HG03442 (cell line): ENCODE measurements at regions not wholly inside any gene's neighbourhood (a gene's known extent, or its start where the extent isn't known, plus 50 kb on each side); places are given as distances from the start of the nearest gene placed in this dataset.
"Not testable (repeated sequence)": the region's sequence is repeated elsewhere in the genome, so short reads cannot be mapped to it uniquely, and the experiment has no call there.

Experiments
- ATAC-seq: cut with Tn5 transposase; IDR thresholded peaks from one replicate; pipeline ENCODE4 v1.9.1; 2021; ENCODE audit warnings: mild to moderate bottlenecking, moderate library complexity; ENCODE audit not compliant: unreplicated experiment

DNA sequence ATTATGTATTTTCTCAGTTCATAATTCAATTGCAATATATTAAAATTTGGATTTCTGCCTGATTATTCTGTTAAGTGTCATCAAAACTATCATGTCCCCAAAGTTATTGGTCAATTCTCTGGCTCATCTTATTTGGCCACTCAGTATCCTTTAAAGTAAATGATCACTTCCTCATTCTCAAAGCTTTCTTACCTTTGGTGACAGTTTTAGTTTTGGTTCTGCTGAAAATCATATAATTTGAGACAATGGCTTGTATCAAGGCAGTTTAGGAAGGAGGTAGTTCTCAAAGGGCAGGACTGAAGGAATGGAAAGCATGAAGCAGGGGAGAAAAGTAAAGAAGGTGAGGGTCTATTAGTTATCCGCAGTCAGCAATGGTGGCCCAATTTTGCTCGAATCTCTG, 1832.1 kb downstream of the ARAP2 start:
- ATAC-seq: no peak

DNA sequence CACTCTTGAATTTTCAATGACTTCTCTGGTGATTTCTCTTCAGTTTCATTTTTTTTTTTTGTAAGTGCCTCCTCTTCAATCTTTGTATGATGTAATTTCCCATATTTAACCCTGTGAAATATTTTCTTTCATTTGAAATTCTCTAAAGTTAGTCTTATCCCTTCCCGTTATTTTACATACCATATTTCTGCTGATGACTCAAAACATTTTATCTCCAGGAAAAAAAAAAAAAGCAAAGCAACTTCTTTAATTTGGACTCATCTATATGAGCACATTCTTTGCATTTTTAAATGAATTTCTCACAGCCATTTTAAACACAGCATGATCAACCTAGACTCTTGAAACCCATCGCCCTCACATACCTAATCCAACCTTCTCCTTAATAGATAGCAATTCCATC, 1831.4 kb downstream of the ARAP2 start:
- ATAC-seq: no peak

DNA sequence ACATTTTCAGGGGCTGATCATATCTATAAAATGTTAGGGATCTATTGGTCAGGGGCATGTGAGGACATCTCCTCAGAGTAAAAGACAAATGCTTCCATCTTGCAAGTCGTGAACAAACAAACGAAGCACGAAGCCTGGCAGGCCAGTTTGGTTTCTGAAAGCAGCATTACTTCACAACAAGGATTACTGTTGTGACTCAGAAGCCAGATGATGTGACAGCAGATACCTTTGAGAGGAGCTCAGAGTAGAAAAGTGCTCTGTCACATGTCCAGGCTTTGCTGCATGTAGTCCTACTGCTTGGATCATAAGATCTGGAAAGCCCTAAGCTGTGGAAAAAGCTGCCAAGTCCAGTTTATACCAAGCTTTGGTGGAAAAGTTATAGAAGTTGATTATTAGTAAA, 1827.2 kb downstream of the ARAP2 start:
- no peak for ATAC-seq

DNA sequence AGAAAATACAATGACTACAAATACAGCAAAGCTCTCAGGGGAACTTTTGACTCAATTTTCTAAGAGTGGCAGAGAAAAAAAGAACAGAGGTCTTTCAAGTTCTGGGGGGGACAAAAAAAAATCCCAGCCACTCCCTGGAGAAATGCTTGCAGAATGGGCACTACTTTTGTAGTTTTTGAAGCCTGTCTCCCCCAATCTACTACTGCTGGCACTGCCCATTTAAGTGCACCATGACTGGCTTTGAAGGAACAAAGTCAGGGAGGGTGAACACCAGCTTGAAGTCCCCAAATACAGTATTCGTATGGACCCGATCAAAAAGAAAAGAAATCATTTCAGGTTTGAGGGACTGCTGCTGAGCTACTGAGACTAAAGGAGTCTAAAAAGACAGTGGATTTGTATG, 1824.4 kb downstream of the ARAP2 start:
- ATAC-seq: no peak

DNA sequence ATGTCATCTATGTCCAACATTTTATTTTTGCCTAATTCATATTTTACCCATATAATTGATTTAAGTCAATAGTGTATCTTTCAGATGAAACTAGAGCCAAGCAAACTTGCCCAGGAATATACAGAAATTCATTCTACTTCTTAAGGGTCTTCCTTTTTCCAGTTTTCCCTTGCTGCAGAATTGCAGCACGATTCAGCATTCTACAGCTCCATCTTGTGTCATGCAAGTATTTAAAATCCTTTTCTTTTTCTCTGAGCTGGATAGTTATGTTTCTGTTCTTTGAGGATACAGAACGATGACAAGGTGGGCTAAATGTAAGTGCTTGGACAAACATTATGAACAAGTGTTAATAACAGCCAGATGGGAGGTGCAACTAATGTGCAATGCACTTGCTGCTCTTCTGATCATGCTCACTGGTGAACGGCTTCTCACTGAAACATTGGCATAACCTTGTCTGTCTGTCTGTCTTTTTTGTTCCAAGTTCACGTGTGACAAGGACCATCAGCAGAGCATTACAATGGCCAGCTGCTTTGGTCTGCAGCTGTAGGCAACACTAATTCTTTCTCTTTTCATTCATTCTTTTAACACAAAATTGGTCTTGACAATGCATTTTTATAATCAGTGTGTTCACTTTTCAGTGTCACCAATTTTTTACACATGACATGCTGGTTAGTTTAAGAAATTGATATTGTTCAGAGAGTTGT, 1821.7 kb downstream of the ARAP2 start:
- ATAC-seq: no peak

DNA sequence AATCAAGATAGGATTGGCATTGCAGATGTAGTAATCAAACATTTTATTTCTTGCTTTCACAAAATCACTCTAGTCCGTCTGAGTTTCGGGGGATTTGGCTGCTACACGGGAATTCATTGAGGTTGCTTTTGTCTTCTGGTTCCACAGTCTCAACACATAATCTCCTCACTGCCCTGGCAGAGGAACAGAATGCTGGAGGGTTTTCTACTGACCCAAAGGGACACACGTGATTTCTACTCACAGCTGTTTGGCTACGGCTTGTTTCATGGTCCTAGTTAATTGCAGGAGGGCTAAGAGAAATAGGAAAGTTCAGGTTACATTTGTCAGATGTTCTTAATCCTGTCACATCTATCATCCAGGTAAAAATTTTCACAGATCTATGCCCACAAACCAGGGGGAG, 1811.6 kb downstream of the ARAP2 start:
- ATAC-seq: no peak

DNA sequence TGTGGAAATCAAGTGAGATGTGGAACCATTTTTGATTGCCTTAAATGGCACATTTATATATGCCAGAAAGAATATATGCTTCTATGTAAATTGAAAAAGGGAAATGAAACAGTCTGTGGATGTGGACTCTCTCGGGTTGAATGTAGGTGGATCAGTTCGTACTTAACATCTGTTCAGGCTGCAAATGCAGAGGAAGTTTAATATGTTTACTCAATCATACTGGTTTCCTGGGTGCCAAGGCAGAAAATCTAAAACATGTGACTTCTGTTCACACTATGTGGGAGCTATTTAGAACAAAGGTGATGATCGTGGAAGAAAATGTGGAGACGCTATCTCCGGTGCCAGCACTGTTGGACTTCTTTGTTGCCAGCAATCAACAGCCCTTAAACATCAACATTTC, 1809.9 kb downstream of the ARAP2 start:
- ATAC-seq: not testable (repeated sequence)

DNA sequence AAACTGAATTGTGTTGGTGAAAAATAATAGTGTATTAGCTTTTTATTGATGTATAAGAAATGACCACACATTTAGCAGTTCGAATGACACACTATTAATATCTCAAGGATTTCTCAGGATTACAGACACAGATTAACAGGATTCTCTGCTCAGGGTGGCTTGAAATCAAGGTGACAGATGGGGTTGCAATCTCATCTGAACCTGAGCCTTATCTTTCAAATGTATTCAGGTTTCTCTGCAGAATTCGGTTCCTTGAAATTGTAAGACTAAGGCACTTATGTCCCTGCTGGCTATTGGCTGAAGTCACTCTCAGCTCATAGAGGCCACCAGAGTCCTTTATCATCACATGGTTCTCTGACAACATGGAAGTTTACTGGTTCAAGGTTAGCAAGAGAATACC, 1780.1 kb downstream of the ARAP2 start:
- no peak for ATAC-seq

DNA sequence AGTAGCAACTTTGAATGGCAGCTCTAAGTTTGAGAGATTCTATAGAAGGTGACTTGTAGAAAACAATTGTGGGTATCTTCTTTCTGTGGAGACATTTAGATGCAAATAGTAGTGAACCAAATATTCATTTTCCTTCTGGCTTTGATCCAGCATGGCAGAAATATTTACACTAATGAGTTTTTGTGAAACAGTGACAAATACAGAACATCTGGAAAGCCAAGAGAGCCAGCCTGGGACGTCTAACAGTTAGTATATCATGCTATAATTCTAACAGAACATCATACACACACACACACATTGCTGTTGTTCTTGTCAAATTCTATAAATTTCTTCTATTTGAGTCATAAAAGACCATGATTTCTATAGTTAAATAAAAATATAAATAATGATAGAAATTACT, 1777.9 kb downstream of the ARAP2 start:
- ATAC-seq: no peak

DNA sequence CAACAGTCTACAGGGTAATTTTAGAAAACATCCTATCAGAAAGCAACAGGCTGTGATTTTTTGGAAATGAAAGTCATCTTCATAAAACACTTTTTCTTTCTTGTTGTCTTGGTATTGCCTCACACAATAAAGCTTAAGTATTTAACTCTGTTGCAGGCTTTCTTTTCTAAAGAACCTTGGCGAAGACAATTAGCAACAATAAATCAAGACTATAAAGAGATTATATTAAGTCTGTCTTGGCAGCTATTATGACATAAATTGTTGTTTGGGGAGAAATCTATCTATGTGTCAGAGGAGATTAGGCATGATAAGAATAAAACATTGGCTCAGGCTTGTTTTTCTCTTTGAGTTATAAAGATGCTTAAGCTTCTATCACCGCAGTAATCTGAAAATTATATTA, 1774.8 kb downstream of the ARAP2 start:
- no peak for ATAC-seq

DNA sequence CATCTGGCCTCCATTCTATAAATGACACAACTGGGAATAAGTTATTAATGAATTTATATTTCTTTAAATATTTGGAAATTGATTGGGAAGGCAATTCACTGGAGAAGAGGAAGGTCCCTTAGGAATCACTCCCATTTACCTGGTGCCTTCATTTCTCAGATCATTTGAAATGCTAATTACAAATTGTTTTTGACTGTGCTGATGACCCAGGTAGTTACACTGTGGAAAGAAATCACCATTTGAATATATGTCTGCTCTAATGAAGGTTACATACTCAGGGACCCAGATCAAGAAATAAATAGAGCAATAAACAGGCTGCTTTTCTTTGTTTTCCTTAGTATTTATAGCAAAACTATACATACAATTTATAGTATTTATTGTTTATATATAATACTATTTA, 1759.1 kb downstream of the ARAP2 start:
- ATAC-seq: no peak

DNA sequence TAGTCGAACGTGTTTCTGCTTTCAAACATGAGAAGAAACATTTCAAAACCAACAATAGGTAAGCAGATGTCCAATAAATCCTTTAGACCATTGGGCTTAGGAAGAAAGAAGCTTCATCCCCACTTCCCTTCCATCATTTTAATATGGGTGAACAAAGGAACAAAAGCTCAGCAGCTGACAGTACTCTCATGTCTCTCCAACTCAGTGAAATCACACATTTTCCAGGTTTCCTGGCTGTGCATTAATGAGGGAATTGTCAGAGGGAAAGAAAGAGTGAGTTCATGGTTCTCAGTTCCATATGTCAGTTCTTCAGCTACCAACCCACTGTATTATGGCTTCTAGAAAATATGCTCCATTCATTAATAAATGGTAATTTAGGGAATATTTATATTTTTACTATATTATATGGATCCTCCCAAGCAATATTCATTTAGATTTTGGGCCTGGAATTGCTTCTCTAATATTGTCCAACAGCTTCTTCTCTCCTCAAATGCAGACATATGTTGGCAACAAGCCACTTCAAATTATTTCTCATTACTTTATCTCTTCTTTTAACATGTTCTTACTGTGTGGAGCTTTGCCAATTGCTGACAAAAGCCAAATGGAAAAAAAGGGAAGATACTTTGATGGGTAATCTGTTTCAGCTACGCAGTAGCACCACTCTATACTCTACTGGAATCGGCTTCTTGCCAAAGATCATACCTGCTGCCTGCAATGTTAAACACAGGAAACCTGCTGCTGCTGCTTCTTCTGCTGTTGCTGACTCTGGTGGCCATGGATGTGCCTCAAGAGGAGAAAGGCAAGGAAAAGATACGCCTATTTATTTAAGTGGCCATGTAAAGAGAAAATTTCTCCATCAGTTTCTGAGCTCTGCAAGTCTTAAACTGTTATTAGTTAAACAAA, 1757.6 kb downstream of the ARAP2 start:
- no peak for ATAC-seq

DNA sequence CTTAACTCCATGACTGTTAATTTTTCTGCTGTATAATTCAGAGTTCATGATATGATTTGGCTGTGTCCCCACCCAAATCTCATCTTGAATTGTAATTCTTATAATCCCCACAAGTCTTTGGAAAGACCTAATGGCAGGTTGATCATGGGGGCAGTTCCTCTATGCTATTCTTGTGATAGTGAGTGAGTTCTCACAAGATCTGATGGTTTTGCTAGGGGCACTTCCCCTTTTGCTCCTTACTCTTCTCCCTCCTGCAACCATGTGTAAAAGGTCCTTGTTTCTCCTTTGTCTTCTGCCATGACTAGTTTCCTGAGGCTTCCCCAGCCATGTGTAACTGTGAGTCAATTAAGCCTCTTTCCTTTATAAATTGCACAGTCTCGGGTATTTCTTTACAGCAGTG, 1751.9 kb downstream of the ARAP2 start:
- no peak for ATAC-seq

DNA sequence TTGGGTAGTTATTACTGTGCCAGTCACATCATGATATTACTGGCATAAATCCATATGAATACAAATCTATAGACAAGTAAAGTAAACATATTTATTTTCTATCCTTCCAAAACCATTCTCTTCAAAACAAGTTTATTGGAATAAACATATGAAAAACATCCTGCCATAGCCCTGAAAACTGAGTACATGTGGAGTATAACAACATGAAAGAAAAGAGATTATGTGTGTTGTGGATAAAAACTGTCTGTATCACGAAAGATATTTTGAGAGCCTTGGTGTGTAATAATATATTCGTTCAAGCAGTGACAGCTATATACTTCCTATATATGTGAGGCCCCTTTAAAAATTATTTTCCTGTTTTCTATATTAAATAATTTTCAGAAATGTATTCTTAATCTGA, 1742.2 kb downstream of the ARAP2 start:
- ATAC-seq: no peak

DNA sequence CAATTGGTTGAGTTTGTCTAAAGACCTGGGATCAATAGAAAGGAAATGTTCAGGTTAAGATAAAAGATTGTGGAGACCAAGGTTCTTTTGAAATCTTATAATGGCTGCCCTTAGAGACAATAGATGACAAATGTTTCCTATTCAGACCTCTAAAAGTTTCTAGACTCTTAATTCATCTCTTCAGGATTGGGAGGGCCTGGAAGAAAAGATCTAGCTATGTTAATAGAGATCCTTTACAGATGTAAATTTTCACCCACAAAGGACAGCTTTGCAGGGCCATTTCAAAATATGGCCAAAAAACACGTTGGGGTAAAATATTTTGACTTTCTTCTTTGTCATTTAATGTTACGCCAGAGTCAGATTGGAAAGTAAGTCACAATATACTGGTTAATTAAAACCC, 1739.6 kb downstream of the ARAP2 start:
- ATAC-seq: not testable (repeated sequence)

DNA sequence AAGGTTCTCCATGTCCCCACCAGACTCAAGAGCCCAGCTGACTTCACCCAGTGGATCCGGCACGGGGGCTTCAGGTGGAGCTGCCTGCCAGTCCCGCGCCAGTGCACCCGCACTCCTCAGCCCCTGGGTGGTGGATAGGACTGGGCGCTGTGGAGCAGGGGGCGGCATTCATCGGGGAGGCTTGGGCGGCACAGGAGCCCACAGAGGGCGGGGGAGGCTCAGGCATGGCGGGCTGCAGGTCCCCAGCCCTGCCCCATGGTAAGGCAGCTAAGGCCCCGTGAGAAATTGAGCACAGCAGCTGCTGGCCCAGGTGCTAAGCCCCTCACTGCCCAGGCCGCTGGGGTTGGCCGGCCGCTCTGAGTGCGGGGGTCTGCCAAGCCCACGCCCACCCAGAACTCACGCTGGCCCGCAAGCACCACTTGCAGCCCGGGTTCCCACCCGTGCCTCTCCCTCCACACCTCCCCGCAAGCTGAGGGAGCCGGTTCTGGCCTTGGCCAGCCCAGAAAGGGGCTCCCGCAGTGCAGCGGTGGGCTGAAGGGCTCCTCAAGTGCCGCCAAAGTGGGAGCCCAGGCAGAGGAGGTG, 1737.7 kb downstream of the ARAP2 start:
- not testable (repeated sequence) for ATAC-seq

DNA sequence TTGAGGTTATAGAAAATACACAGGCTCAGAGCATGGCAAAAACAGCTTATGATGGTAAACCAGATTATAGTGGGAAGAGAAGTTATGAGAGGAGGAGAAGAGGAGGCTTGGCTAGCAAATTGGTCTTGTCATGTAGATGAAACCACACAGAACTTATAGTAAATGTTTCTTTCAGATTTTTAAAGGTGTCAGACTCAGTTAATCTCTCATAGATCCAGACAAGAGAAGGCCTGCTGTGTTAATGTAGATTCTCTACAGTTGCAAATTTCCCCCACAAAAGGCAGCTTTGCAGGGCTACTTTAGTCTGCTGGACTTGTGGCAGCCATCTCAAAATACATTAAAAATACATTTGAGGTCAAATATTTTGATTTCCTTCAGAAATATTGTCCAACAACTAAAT, 1731.7 kb downstream of the ARAP2 start:
- ATAC-seq: no peak

DNA sequence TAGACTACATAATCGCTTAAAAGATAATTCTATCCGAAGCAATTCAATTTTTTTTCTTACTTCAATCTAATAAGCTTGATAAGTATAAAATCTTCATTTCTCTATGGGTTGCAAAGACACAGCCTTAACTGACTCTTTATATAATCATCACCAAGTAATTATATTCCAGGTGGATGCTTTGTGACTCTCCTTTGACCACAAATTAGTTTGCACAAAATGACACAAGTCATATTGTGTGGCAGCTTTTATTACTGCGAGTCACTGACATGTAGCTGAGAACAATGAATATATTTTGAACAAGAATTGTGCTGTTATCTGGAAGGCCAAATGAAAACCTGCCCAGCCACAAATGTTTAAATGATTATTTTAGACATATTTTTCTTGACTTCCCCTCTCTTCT, 1727.8 kb downstream of the ARAP2 start:
- no peak for ATAC-seq

DNA sequence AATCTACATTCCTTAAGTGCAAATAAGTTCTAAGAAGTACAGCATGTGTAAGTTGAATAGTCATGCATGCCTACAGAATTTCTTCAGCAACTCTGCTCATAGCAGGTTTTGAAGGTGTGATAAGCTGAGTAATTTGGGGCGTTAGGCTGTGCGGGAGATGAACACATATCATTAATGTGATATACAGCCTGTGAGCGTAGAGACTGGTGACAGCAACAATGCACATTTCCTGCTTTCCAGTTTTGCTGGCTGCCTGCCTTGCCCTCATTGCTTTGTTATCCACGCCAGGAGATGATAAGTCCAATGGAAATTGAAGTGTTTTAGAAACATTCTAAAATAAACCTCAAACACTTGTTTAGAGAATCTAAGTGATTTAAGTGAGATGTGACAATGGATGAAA, 1709.4 kb downstream of the ARAP2 start:
- ATAC-seq: no peak

DNA sequence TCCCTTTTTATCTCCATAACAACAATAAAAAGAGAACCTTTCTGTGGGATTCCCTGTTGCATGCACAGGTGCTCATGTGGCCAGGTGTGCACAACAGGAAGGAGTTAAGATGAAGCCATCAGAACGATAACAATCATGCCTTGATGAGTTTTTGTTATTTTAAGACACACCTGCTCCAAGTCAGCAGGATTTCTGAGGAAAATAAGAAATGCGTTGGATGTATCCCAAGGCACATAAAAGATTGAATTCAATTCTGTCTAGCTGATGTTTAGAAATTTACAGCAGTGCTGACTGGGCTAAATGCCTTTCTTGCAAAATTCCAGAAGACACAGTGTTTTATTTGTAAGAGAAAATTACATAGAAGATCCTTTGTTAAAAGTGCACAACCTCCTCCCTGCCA, 1678.2 kb downstream of the ARAP2 start:
- ATAC-seq: no peak

DNA sequence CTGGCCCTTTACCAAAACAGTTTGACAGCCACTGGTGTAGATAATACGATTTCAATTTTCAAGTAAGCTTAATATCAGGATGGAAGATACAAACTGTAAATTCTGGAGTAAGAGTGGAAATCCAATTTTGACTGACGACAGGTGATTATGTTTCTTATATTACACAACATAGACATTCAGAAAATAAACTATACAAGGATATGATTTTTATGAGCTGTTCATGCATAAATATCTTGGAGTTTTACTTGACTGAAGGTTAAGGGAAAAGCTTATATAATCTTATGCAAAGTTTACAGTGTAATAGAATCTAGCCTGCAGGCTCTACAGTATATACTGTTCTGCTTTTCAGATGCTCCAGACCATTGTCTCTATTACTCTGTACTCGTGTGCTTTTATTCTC, 1672.3 kb downstream of the ARAP2 start:
- no peak for ATAC-seq

DNA sequence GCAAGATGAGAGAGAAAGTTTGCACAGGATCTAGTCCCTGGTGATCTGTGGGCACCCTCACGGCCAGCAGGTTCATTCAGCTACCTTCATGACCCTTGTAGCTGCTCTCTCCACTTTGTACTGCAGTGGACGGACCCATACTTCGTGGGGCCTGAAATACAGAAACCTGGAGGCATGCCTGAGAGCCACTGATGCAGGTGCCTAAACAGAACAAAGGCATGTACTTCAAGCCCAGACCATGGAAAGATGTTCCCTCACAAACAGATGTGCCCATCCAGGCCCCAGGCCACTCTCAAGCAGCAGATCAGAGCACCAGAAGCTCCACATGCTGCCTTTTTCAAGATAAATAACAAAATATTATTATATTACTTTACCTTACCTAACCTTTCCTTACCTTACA, 1629.0 kb downstream of the ARAP2 start:
- ATAC-seq: no peak
